HG02623 (cell line): ENCODE measurements at regions not wholly inside any gene's neighbourhood (a gene's known extent, or its start where the extent isn't known, plus 50 kb on each side); places are given as distances from the start of the nearest gene placed in this dataset.

Experiments
- ATAC-seq: cut with Tn5 transposase; IDR thresholded peaks from one replicate; pipeline ENCODE4 v1.9.1; 2021; ENCODE audit warnings: moderate library complexity; ENCODE audit not compliant: unreplicated experiment

DNA sequence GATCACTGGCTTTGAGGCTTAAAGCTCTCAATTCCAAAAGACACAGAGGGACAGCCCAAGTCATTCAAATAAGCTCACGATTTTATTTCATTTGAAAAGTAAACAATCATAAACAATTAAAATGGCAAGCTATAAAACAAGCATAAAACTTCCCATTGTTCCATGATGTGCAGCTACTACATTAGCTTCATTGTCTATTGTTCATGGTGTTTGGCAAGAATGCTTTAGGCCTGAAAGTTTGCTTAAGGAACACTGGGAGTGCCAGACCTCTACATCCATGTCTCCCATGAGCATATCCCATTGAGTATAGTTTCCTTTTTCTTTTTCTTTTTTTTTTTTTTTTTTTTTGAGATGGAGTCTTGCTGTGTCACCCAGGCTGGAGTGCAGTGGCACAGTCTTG lies 286.1 kb upstream of the ESRRG start:
- ATAC-seq, result no peak

DNA sequence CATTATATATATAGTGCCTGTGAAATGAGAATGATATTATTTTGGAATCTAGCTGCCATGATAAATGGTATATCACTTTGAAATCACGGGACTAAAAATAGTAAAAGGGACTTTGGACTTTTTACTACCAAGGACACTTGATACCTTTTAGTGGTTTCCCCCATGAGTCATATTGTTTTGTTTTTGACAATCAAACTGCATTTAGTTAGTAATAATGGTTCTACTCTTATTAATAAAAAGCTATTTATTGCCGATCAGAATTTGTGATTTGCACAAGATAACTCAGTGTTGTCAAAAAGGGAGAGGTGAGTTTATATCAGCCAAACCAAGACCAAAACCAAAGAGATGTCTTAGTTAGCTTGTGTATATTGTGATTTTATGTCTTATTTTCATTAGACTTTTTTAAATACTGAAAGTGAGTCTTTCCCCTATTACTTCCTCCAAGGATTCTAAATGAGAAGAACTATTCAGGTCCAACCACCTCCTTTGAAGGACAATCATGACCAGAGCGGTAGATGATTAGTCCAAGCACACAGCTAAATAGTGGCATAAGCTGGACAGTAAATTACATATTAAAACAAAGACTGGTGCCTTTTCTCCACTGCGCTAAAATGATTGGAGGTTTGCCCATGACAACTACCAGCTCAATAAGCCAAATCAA lies 281.7 kb upstream of the ESRRG start:
- no peak for ATAC-seq

DNA sequence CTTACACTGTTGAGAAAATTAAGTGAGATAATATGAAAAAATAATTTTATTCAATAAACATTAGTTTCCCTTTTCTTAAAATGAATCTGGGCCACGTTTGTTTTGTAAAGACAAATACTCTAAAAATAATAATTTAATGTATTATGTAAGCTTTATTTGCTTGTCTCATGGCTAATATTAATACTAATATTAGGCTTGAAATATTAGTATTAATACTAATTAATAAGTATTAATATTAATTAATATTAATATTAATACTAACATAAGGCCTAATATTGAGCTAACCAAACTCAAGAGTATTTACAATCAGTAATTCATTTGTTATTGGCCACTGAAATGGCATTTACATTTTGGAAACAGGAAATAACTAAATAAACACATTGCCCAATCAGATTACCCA lies 280.1 kb upstream of the ESRRG start:
- no peak for ATAC-seq

DNA sequence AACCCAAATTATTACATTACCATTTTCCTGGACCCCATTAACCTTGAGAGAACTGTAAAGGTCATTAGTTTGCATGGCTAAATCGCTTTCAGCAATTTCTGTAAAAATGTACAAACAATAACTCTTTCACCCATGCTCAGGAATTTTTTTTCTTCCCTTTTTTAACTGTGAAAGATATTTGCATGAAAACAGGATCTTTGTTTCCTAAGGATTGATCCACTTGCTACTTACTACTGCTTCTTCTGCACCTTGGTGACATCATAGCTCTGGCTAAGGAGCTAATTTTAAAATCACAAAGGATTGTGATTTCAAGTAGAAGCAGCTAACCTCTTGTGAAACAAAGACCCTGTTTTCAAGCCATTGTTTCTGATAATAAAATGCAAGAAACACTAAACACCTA lies 274.6 kb upstream of the ESRRG start:
- no peak for ATAC-seq

DNA sequence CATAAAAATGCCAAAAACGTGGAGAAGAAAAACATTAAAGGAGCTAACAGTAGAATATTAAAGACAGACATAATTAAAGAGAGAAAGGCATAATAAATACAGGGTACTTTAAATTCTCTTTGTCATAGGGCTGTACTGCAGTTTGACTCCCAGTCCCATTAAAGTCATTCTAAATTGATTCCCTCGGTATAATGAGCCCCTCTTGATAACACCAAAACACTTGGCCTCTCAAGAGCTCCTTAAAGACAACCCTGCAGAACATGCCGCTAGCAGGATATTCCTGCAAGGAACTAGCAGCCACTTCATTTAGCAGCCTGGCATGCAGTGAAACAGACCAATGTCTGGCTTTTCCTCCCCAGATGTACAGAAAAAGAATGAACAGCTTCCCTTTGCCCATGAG lies 273.8 kb upstream of the ESRRG start:
- no peak for ATAC-seq

DNA sequence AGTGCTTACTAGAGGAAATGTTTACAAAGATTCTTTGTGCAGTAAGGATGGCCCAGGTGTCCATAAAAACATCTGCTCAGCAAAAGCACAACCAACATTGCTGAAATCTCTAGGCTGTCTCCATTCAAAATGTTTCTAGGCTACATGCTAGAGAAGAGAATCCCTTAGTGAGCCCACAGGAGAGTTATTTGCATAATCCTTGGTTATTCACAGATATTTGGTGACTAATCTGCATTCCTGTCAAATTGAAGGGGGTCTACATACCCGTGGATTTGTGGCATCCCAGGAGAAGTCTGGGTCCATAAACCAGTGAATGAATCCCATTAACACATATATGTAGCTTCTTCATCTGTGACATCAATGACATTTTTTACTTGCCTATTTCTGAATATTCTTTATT lies 261.3 kb upstream of the ESRRG start:
- no peak for ATAC-seq

DNA sequence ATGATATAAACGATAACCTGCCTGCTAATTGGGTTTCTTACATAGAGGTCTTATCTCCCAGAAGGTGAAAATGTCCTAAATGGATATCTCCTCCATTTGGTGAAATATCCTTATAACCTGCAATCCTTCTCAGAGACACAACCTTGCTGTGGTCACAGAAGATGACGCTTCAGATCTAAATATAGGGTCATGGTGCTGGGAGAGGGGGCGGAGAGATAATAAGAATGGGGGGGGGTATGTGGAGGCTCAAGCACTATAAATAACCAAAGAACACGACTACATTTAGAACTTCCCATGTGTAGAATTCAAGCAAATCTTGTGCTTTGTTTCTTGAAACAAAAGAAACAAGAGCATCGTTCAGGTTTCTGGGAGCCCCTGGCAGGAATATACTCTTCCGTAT lies 260.6 kb upstream of the ESRRG start:
- no peak for ATAC-seq

DNA sequence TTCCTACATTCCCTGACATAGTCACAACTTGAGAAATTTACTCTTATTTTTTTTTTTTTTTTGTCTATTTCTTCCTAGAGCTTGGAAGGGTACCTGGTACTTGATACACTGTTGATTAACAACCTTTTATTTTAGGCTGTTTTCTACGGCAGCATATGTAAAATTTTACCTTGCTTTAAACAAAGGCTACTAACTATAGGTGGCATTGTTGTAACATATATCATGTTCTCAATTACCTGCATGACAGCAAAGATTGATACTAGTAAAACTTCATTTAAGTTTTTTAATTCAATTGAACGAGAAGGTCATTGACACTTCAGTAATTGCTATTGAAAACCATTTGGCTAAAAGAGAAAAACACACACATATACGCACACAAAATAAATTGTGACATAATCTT lies 238.3 kb upstream of the ESRRG start:
- ATAC-seq, result no peak

DNA sequence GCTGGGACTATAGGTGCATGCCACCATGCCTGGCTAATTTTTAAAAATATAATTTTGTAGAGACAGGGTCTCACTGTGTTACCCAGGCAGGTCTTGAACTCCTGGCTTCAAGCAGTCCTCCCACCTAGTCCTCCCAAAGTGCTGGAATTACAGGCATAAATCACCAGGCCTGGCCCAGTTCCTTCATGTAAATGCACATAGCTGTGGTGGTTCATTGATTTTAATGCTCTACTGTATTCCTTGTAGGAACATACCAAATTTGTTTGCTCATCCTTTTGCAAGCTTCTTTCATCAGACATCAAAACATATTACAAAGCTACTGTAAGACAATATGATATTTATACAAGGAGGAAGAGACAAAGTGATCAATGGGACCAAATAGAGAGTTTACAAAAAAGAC lies 237.5 kb upstream of the ESRRG start:
- ATAC-seq, result no peak

DNA sequence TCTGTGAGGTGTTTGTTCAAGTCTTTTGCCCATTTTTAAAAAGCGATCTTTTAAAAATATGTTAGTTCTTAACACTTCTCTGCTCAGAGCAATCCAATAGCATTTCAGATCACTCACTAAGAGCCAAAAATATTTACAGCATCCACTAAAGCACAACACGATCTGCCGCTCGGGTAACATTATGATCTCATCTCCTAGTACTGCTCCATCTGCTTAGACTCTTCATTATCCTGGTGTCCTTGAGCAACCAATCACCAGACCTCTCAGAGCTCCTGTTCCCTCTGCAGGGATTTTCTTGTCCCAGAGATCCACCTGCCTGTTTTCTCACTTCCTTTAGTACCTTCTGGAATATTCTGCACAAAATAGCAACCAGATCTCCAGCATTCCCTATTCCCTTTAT lies 235.3 kb upstream of the ESRRG start:
- ATAC-seq, result no peak

DNA sequence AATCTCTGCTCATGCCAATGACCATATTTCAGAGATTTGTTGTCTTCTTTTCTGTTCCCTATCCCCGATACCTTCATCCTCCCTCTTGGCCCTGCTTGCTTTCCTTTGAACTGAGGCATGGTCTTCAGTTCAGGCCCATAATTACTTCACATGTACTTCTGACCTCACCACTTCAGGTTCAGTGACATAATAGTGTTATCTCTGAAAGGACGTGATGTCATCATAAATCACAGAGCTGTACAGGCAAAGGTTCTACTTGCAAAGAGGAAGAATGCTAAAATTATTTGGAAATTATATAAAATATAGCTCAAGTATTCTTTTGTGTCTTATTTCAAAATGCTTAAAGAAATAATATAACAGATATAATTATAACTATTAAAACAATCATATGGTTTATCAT lies 230.3 kb upstream of the ESRRG start:
- ATAC-seq, result no peak

DNA sequence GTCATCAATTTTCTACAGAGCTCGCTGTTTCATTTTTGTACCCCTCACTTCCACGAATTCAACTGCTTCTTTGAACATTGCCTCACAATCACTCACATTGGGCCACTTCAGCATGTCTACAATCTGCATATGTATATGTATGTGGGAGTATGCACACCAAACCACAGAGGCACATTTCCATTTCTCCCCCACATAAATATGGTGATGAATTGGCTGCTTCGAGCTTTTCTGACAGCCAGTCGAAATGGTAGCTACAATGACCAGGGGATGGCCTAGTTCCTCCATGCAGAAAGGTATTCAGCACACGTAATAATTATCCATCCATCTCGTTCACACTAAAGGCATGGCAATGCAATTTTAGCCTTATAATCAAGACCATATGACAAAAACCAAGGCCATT lies 229.6 kb upstream of the ESRRG start:
- ATAC-seq, result no peak

DNA sequence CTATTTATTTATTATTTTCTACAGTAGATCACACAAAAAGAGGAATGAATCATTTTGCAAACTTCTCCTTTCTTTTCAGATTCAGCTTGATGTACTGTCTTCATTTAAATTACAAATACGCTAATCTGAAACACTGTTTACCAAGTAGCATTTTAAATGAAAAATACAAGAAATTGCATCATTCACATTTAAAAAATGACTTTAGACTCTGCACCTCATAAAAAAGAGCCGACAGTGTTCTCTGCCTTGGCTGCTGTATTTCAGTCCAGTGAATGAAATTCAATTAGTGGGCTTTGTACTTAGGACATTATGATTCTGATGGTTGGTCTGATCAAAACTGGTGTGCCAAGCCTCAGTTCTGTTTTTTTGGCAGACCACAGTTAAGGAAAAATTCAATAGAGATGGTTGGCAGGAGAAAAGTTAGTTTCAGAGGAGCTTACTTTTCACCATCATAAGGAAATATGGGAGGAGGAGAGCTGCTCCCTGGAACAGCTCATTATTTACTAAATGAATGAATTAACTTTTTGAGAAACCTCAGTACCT lies 222.4 kb upstream of the ESRRG start:
- no peak for ATAC-seq

DNA sequence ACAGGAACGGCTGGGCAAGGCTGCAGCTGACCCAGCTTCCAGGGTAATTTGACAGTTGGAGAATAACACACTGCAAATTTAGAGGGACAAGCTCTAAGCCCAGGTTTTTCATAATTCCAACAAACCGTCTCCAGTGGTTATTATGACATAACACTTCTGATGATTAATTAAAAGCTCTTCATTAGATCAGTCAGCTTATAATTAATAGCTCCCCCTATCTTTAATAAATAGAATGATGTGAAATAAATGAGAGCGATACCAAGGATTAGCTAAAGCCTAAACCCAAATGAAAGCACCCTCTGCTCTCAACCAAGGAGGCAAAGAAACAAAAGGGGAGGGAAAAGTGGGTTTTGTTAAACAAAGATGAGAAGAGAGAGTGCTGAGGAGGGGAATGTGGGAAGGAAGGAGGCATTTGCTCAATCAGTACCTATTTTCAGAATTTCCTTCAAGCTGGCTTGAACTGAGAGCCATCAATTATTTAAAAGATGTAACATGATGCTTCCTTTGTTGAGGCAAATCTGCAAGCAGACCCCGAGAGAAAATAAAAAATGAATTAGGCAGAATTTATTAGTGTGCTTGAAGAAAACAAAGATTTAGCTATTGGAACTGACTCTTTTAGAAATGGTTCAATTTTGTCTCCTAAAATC lies 221.8 kb upstream of the ESRRG start:
- no peak for ATAC-seq

DNA sequence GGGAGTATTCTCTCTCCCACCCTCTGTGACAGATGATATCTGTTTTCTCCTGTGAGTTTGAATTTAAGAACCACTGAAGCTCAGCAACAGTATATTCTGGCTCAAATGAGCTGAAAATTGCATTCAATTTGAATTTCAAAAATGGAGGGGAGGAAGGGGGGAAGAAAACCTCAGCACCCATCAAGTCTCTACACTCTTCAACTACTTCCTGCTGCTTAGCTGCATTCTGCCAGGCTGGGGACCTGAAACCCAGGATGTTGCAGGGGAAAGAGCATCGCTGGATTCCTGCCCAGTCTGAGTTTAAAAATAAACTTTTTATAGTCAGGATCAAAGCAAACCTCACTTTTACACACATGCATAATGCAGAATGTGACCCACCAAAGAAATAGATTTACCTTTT lies 214.3 kb upstream of the ESRRG start:
- no peak for ATAC-seq

DNA sequence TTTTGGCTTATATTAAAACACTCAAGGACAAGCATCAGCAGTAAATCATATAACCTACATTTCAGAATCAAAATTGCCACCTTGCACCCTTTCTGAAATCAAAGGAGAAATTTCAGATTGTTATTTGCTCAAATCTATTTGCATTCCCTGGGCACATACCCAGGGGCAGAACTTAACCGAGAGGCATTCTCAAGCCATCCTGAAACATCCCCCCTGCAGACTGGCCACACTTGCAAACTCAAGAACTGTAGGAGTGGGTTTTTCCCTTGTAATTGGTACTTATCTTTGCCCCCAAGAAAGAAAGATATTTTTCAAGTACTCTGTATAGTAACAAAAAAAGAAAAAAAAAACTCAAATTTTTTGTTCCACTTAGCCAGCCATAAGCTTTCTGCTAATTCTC lies 213.6 kb upstream of the ESRRG start:
- ATAC-seq, result no peak

DNA sequence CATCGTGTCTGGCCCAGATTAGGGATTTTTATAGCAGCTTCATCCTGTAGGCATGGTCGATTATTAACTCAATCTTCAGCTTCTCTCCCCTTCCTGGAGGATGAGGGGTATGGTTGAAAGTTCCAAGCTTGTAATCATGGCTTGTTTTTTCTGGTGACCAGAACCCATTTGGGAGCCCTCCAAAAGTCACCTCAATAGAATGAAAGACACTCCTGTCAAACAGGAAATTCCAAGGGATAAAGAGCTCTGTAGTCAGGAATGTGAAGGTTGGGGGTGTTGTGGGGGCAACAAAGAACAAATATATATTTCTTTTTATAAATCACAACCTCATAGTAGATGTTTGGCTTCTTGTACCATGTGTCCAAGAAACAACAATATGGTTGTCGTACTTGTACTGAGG lies 212.7 kb upstream of the ESRRG start:
- no peak for ATAC-seq

DNA sequence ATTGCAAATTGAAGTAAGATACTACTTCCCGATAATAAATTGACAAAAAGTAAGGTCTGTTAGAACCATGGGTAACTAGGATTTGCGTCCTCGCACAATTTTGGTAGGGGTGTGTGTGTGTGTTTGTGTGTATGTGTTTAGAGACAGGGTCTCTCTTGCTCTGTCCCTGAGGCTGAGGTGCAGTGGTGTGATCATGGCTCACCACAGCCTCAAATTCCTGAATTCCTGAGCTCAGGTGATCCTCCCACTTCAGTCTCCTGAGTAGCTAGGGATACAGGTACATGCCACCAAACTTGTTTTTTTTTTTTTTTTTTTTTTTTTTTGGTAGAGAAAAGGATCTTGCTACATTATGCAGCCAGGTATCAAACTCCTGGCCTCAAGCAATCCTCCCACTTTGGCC lies 209.2 kb upstream of the ESRRG start:
- no peak for ATAC-seq

DNA sequence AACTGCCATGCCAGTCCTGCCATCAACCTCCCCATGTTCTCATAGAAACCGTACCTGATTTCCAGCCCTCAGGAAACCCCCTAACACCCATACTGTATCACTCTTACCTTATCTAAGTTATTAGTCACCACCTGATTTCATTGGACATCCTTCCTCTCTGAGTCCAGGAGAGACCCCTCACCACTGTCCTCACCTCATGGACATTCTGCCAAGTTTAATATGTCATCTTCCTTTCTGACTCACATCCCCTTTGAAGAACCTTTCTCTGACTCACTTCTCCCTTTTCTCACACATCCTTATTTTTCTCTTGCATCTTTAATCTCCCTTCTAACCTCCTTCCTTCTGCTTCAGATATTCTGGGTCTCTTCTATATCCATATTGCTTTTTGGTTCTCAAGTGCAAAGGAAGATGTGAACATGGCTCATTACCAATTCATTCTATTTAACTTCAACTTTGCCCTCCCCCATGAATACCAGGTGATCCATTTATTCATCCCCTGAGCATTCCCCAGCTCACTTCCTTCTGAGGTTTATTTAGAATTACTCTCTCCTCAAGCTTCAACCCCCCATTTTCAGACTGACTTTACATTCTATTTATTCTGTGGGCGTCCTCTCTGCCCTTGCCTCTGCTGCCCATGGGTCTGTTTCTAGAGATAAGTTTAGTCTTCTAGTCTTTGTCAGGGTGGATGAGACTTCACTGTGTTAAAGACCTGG lies 206.8 kb upstream of the ESRRG start:
- ATAC-seq, result no peak

DNA sequence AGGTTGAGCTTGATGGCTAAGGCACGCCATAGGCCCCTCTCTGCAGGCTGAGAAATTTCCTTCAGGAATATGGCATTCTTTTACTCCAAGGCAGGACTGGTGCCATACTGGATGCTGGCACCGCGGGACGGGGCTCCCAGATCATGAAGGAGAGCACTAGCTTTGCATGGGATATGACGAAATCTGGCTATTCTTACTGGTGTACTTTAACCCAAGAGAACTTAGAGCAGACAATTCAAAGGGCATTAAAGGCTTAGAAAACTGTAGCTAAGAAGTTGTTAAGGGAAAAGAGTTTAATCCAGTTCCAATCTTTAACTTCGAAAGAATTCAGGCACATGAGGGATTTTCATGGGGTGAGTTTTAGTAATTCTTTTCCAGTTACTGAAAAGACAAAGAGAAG lies 204.4 kb upstream of the ESRRG start:
- ATAC-seq, result no peak

DNA sequence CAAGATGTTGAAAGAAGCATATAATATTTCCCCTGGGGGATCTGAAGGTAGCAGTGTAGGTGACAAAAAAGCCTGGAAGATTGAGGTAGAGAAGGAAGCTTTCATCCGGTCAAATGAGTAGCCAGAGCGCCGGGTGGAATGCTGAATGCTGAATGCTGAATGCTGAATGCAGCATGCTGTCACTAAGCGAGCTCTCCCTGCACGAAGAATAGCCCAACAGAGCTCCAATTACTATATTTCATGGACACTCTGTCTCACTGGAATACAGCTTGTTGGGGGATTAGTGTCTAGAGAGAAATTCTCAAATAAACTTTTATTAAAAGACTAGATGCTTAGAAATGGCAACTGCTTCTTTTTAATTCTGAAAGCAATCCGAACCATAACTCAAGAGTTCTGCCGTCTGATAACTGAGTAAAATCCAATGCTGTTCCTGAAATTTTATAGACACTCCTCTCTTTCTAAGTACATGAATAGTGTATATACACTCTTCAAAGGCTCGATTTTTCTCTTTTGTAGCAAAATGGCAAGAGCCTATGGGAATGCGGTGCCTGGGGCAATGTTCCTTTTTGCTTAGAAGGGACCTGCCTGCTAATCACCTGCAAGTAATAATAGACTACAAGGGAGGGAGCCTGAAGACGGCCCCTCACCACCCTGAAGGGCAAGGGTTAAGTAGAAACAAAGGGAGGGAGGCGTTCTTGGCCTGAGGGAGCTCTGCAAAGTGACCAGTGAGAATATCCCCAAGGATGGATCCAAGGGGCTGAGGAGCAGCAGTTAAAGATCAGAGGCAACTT lies 203.7 kb upstream of the ESRRG start:
- no peak for ATAC-seq
